PFSK-1 (cell line): ENCODE measurements at regions not wholly inside any gene's neighbourhood (a gene's known extent, or its start where the extent isn't known, plus 50 kb on each side); places are given as distances from the start of the nearest gene placed in this dataset.

Experiments used
- FOXP2 ChIP-seq: optimal IDR thresholded peaks from 2 replicates; pipeline ENCODE3; 2011; ENCODE audit warnings: borderline replicate concordance, control low read depth, inconsistent platforms; ENCODE audit not compliant: insufficient read depth; ENCODE audit errors: extremely low read length, extremely low read depth
- POLR2AphosphoS5 ChIP-seq: IDR thresholded peaks from 2 replicates; pipeline ENCODE4 v1.6.1; 2012; ENCODE audit warnings: low read depth, mild to moderate bottlenecking, control low read depth, low read length, moderate library complexity
- REST ChIP-seq, 2 experiments: IDR thresholded peaks; 2 replicates each; pipeline versions ENCODE4 v1.6.1 to v1.8.0; 2011 to 2012; ENCODE audit warnings: low read depth in 2 of 2, low read length in 2 of 2, control low read depth in 1 of 2, inconsistent platforms in 1 of 2, mild to moderate bottlenecking in 1 of 2, moderate library complexity in 1 of 2; ENCODE audit not compliant: insufficient read depth in 1 of 2
- SIN3A ChIP-seq: IDR thresholded peaks from 2 replicates; pipeline ENCODE4 v1.6.1; 2012; ENCODE audit warnings: mild to moderate bottlenecking, low read length, moderate library complexity, borderline replicate concordance; ENCODE audit not compliant: insufficient read depth
- TAF1 ChIP-seq: IDR thresholded peaks from 2 replicates; pipeline ENCODE4 v1.6.1; 2012; ENCODE audit warnings: low read length, control low read depth, borderline replicate concordance; ENCODE audit not compliant: insufficient read depth

DNA sequence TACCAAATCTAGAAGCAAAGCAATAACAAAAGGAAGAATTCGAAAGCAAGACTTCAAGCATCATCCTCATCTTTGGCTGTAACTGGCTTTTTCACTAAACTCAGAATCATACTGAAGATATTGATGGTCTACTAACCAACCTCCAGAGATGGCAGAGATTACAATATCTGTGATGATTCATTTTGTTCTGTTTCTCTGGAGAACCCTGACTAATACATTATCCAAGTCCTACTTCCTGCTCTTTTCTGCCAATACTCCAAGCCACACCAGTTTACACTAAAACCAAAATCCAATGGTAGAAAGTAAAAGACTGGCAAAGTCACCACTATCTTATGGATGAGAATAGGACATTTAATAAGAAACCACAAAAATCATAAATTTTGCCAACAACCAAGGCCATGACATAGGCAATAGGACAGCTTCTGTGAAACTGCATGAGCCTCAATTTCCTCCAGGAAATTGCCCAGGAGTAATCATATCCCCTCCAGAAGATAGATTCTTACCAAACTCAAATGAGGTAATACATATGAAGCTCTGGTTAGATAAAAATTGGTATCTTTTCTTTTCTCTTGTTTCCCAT lies 159.8 kb downstream of the METTL4 start:
- no peak for TF ChIP-seq REST (IDR thresholded peaks at IDR 0.05; ENCODE audit: insufficient read depth in 1 of 2, low read depth in 2 of 2, low read length in 2 of 2)
- TF ChIP-seq POLR2AphosphoS5 = no peak
- no peak for TF ChIP-seq SIN3A
- TF ChIP-seq TAF1 = no peak
- no peak for TF ChIP-seq FOXP2
